ENCODE measurements at regions not wholly inside any gene's neighbourhood (a gene's known extent, or its start where the extent isn't known, plus 50 kb on each side); places are given as distances from the start of the nearest gene placed in this dataset.
"Not testable (repeated sequence)": the region's sequence is repeated elsewhere in the genome, so short reads cannot be mapped to it uniquely, and the experiment has no call there.

GRCh38 chr10:8128511-8128910 lies 74.0 kb downstream of the GATA3 start:
- DNase-seq: no peak

DNA sequence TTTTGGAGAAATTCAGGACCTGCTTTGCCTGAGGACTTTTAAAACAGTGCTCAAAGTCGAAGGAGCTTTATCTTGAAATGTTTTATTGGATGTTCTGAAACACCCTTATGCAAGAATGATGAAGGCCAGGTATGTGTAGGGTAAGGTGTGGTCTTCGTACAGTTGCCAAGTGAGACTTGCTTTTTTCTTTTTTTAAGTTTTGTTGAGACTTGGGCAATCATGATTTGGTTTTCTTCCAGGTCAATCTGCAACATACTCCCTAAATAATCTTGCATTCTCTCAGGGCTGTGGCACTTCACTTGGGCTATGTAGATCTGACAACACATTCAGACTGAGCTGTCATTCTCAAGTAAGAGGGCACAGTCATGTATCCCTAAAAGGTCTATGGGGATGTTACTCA lies 75.0 kb downstream of the GATA3 start:
- no peak for DNase-seq

GRCh38 chr10:8130973-8131911 lies 76.8 kb downstream of the GATA3 start:
- DNase-seq: peak; percentile 20 to 29

- DNase-seq: no peak
Observed at GRCh38 chr10:8133146-8133545, 78.7 kb downstream of the GATA3 start.

GRCh38 chr10:8136736-8137135 lies 82.2 kb downstream of the GATA3 start:
- no peak for DNase-seq

- DNase-seq: peak; percentile 36 to 37
Observed at GRCh38 chr10:8137272-8137681, 82.8 kb downstream of the GATA3 start.

- peak in 1 of 2 donors; percentile 8 for DNase-seq
Observed at GRCh38 chr10:8137726-8138125, 83.2 kb downstream of the GATA3 start.

DNA sequence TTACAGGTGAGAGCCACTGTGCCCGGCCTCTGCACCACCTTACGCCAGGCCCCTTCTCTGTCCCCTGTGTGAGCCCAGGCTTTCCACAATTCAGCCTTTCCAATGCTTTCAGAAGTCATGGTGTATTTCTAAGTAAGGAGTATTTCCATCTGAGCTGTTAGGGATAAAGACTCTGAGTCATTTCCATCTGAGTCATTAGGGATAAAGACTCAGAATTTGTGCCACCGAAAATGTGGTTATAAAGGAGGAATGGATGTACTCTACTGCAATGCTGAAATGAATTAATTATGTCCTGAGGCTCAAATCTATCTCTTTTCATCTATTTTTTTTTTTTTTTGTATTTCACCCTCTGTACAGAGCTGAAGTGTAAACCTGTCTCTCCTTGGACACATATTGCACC lies 84.0 kb downstream of the GATA3 start:
- no peak for DNase-seq

- DNase-seq: no peak
Observed at GRCh38 chr10:8144496-8144895, 90.0 kb downstream of the GATA3 start.

DNA sequence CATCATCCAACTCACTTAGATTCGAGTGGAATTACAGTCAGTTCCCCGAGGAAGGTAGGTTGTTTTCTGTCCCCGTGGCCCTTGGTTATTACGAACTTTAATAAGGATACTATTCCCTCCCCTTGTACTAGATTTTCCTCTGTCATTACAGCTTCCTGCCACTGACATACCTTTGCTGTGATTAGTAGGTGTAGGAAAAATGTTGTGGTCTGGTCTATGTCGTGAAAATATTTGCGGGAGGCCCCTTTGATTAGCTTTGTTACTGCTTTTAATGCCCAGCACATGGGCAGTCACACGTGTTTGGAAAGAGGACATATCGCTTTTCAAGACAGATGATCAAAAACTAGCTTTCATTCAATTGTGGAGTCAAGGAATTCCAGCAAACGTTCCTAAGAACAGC lies 92.2 kb downstream of the GATA3 start:
- DNase-seq: no peak

GRCh38 chr10:8149991-8150390 lies 95.5 kb downstream of the GATA3 start:
- DNase-seq: no peak

DNA sequence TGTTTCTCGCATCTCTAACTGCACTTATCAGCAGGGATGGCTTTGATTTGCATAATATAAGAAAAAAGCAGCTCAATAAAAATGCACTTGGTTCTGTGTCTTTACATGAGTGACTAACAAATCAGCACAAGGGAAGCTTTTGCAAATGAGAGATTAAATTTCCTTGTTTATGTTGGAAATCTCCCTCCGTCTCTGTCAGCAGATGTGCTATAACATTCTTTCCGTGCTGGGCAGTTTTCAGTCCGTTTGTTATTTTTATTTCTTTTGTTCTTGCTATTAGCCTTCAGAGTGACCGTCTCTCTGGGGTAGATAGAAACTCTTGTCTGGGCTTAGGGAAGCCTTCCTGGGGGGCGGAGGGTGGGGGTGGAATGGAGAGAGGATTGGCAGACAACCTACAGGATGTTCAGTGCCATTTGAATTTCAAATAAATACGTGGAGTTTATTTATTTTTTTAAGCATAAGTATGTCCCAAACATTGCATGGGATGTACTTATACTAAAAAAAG lies 96.0 kb downstream of the GATA3 start:
- DNase-seq: no peak

DNA sequence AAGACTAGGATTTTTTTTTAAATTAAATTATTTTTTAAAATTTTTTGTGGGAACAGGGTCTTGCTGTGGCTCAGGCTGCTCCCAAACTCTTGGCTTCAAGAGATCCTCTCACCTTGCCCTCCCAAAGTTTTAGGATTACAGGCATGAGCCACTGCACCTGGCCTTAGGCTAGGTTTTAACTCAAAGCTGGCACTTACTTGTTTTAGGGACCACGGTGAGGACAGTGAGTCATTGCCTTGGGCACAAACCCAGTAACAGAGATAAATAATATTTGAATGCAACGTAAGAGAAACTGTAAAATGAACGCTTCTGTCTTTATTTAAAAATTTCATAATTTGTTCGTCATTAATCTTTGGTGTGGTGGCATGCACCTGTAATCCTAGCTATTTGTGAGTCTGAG lies 96.6 kb downstream of the GATA3 start:
- DNase-seq: no peak

GRCh38 chr10:8156918-8157317 lies 102.4 kb downstream of the GATA3 start:
- no peak for DNase-seq

DNA sequence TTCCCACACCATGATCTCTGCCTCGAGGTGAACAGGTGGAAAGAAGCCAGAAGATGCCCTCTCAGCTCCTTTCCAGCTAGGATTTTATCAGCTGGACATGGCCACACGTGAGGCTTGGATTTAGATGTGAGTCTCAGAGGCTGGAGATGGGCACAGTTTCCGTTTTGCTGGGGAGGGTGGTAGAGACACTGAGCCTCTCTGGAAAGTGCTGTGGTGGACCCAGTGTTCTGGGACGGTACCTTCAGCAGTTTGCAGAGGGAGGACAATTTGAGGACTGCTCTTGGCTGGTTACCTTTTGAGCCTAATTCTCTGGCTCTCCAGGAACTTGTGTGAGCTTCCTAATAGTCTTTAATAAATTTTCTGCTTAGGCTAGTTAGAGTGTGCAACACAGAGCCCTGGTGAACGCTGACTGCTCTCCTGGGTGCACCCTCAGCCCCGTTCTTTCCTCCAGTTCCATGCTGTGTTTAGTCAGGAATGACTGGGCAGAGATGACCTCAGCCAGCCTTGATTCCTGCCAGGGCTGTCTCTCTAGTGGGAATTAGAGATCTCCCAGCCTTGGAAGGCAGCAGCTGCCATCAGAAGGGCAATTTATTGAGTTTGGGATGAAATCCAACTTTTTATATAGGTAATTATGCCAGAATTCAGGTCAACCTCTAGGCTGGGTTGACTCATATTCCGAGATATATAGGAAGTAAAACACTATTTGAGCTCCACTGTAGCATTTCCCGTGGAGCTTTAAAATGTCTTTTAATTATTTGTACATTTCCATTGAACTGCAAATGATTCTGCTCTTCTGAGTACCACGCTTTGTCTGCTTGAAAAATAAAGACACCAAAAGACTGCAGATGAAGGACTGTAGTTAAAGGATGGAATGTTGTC lies 103.9 kb downstream of the GATA3 start:
- DNase-seq: no peak

GRCh38 chr10:8159341-8160165 lies 105.1 kb downstream of the GATA3 start:
- no peak for DNase-seq

- DNase-seq: no peak
Observed at GRCh38 chr10:8163824-8164223, 109.3 kb downstream of the GATA3 start.

DNA sequence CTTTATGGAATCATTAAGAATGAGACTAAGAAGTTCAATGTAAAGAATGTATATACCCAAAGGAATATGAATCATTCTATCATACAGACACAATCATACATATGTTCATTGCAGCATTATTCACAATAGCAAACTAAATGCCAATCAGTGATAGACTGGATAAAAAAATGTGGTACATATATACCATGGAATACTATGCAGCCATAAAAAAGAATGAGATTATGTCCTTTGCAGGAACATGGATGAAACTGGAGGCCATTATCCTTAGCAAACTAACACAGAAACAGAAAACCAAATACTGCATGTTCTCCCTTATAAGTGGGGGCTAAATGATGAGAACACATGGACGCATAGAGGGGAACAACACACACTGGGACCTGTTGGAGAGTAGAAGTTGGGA lies 110.2 kb downstream of the GATA3 start:
- DNase-seq: not testable (repeated sequence)

- DNase-seq: no peak
Observed at GRCh38 chr10:8168836-8169235, 114.3 kb downstream of the GATA3 start.

DNA sequence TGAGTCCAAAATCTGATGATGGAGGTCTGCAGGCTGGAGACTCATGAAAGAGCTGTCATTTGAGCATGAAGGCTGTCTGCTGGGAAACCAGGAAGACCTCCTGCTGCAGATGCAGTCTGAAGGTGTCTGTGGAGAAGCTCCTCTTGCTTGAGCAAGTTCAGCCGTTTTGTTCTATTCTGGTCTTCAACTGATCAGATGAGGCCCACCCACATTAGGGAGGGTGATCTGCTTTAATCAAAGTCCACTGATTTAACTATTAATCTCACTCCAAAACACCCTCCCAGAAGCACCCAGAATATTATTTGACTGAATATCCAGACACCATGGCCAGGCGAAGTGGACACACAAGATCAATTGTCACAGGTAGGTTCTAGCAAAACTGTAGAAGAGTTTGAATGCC lies 116.5 kb downstream of the GATA3 start:
- DNase-seq: no peak

DNA sequence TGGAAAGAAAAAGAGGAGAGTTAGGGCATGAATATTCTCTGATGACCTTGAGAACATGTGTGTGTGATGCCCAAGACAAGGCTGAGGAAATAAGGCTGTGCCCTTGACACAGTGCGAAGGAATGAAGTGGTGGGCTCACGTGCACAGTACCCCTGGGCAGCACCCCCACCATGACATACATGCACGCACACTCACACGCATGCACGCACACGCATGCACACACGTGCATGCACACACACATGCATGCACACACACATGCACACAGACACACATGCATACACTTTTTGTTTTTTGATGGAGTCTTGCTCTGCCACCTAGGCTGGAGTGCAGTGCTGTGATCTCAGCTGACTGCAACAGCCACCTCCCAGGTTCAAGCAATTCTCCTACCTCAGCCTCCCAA lies 118.1 kb downstream of the GATA3 start:
- DNase-seq: no peak

GRCh38 chr10:8173243-8173865 lies 118.9 kb downstream of the GATA3 start:
- DNase-seq: no peak

All from activated CD4-positive, alpha-beta T cell treated with anti-CD3 and anti-CD28 coated beads for 4 hours (primary cell).